ENCODE measurements at regions not wholly inside any gene's neighbourhood (a gene's known extent, or its start where the extent isn't known, plus 50 kb on each side); places are given as distances from the start of the nearest gene placed in this dataset.
"Not testable (repeated sequence)": the region's sequence is repeated elsewhere in the genome, so short reads cannot be mapped to it uniquely, and the experiment has no call there.

DNA sequence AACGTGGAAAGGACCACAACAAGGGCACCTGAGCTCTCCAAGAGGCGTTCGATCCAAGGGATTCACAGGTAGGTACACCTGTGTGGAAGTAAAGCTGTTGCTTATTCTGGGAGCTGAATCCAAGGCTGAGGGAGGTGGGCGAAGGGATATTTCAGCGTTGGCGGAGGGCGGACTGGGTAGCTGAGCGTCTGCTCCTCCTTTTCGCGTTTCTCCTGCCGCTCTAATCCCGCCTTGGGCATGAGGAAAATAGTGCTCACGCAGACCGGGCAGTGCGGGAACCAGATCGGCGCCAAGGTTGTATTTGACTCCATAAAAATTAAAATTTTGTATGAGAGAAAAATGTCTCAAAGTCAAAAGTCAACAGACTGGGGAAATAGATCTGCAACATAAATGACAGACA, 3966.2 kb upstream of the OR11H1 start:
- not testable (repeated sequence) for DNase-seq

DNA sequence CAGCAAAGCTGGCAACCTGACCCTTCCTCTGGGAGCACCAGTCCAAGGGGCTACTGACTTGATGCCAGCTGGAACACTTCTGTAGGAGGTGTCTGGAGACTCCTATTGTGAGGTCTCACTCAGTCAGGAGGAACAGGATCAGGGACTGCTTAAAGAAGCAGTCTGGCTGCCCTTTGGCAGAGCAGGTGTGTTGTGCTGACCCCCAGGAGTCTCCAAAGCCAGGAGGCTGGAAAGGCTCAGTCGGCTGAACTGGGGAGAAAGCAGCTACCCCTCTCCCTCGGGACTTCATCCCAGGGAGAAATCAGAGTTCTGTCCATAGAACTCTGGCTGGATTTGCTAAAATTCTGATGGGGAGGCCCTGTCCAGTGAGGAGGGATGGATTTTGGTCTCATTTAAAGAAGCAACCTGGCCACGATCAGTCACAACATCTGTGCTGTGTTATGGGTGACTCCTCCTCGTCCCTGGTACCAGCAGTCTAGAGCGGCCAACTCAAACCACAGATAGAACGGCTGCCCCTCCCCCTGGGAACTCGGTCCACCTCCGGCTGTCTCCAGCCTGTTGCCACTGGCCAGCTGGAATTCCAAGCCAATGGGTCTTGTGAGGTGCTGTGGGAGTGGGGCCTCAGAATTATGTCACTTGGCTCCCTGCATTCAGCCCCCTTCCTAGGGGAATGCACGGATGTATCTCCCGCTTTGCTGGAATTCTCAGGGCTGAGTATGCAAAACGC, 3959.0 kb upstream of the OR11H1 start:
- not testable (repeated sequence) for DNase-seq

DNA sequence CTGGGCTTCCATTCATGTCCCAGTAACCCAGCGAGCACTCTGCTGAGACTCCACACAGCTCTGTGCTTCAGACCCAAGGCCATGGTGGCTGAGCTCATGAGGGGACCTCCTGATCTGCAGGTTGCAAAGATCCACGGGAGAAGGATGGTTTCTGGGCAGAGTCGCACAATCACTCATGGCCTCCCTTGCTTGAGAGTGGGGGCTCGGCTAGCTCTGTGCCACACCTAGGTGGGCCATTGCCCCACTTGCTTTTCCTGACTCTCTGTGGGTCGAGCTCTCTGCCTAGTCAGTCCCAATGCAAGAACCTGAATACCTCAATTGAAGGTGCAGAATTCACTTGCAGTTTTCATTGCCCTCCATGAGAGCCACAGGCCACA, 3958.4 kb upstream of the OR11H1 start:
- not testable (repeated sequence) for DNase-seq

DNA sequence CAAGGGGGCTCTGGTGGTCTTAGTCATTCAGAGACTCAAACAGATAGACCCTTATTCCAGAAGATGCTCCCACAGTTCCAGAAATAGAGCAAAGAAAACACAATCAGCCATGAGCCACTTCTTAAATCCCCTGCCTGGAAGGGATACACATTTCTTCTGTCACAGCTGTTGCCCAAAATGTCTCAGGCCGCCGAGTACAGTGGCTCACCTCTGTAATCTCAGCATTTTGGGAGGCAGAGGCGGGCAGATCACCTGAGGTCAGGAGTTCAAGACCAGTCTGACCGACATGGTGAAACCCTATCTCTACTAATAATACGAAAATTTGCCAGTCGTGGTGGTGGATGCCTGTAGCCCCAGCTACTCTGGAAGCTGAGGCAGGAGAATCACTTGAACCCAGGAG, 3954.8 kb upstream of the OR11H1 start:
- DNase-seq = not testable (repeated sequence)

DNA sequence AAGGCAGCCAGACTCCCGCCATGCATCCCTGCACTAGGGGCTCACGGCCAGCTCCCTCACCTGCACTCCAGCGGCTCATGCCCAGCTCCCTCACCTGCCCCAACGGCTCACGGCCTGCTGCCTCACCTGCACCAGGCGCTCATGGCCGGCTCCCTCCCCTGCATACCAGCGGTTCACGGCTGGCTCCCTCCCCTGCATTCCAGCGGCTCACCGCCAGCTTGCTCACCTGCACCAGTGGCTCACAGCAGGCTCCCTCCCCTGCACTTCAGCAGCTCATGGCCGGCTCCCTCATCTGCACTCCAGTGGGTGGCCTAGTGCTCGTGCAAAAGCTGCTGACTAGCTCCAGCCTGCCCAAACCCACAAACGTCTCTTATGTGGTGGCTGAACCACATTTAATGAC, 3953.8 kb upstream of the OR11H1 start:
- not testable (repeated sequence) for DNase-seq

DNA sequence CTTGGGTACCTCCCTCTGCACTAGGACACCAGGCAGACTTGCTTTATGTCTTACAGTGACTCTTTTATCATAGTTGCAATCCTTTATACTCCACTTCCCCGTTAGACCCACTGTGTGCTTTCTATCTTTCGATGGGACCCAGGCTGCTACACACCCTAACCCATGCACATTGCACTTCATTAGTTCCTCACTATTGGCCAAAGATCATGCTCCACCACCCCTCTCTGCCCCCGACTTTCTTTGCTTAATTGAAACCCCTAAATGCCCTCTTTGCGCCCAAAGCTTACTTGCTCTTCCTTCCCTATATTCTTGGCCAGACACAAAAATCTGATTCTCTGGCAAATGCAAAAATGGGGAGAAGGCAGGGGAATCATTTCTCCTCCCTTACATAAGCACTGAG, 3953.3 kb upstream of the OR11H1 start:
- DNase-seq = not testable (repeated sequence)

DNA sequence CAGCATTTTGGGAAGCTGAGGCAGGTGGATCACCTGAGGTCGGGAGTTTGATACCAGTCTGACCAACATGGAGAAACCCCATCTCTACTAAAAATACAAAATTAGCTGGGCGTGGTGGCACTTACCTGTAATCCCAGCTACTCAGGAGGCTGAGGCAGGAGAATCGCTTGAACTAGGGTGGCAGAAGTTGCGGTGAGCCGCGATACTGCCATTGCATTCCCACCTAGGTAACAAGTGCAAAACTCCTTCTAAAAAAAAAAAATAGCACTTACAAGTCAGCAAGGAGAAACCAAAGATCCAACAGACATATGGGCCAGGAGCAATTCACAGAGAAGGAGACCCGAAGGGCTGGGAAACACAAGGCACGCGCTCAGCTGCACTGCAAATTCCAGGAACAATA, 3951.3 kb upstream of the OR11H1 start:
- not testable (repeated sequence) for DNase-seq

DNA sequence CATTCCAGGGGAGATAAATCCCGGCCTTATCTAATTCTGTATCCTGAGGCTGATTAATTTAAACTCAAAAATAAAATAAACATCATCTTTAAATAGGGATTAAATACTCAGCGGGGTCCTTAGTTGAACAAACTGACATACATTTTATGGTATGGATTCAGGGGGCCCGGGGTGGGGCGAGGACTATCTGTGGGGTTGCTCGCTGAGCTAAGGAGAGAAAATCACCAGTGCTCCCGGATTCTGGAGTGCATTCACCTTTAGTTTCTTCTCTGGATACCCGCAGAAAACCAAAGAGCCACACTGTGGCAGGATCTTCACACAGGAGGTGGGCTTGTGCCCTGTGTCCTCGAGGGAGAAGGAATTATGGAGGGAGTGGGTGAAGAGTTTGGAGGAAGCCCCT, 3949.9 kb upstream of the OR11H1 start:
- DNase-seq = not testable (repeated sequence)

DNA sequence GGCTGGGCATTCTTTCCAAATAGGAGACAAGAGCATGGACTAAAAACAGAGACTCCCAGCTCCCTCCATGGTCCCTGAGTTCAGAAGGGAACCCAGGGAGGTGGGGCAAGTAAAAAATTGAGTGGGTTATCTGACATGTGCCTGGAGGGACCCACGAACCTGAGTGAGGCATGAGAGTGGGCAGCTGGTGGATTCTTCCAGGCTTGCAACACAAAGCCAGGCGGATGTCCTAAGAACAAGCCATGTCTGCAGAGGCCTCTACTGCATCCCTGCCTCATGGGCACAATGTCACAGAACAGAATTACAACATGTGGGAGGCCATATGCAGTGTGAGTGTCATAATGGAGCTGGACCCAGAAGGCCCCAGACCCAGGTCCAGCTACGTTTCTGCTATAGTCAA, 3949.4 kb upstream of the OR11H1 start:
- not testable (repeated sequence) for DNase-seq

DNA sequence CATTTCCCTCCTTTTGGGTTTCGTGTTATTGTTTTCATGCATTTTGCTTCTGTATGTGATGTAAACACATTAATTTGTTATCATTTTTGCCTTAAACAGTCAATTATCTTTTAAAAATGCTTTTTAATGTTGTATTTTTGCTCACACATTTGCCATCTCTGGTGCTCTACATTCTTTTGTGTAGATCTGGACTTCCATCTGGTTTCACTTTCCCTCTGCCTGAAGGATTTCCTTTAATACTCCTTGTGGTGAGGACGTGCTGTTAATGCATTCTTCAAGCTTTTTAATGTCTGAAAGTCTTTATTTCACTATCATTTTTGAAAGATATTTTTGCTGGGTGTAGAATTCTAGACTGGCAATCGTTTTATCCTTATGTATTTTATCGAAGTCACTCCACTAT, 3945.9 kb upstream of the OR11H1 start:
- not testable (repeated sequence) for DNase-seq

DNA sequence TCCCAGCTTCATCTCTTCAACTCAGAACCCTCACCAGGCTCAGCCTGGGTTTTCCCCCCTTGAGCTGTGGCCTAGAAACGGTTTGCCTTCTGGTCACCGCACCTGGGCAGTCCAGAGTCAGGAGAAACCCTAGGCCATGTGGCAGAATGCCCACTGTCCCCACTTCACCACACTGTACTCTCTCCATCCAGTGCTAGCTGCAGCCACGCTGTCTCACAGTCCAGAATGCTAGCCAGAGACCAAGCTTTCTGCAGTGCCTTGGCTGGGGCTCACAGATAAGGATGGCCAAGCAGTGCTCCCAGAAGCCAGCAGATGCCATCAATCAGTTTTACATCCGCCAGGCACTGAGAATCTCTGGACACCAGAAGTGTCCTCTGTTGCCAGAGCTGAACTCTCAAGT, 3943.8 kb upstream of the OR11H1 start:
- DNase-seq = not testable (repeated sequence)

DNA sequence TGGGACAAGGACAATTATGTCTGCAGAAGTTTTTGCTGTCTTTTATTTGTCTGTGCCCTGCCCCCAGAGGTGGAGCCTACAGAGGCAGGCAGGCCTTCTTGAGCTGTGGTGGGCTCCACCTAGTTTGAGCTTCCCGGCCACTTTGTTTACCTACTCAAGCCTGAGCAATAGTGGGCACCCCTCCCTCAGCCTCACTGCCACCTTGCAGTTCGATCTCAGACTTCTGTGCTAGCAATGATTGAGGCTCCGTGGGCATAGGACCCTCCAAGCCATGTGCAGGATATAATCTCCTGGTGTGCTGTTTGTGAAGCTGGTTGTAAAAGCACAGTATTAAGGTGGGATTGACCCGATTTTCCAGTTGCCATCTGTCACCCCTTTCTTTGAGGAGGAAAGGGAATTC, 3933.4 kb upstream of the OR11H1 start:
- DNase-seq = not testable (repeated sequence)

DNA sequence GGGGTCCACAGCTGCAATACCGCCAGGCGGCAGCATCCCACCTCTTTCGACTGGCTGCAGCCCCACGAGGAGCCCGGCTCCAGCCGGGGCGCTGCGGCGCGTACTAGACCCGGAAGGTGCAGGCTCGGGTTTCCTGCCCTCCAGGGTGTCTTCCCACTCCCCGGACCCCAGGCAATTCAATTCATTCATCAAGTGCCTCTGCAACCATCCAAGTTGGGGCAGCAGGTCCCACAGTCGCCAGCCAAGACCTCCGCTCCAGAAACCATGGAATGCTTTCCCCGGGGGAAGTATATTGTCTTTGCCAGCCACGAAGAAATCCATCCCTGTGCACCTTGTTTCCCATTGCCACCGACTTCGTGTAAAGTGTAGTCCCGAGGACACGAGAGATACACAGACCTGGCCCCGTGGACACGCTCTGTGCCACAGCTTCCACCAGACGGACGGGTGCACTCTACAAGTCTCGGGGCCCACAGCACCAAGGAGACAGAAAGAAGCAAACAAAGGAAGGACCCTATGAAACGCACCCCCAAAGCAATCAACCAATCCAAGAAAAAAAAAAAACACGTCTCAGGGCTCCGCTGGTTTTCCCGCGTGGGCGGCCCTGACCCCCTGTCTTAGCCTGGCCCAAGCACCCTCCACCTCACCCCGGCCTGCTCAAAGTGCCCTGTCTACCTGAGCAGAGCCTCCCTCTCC, 3930.2 kb upstream of the OR11H1 start:
- DNase-seq = not testable (repeated sequence)

DNA sequence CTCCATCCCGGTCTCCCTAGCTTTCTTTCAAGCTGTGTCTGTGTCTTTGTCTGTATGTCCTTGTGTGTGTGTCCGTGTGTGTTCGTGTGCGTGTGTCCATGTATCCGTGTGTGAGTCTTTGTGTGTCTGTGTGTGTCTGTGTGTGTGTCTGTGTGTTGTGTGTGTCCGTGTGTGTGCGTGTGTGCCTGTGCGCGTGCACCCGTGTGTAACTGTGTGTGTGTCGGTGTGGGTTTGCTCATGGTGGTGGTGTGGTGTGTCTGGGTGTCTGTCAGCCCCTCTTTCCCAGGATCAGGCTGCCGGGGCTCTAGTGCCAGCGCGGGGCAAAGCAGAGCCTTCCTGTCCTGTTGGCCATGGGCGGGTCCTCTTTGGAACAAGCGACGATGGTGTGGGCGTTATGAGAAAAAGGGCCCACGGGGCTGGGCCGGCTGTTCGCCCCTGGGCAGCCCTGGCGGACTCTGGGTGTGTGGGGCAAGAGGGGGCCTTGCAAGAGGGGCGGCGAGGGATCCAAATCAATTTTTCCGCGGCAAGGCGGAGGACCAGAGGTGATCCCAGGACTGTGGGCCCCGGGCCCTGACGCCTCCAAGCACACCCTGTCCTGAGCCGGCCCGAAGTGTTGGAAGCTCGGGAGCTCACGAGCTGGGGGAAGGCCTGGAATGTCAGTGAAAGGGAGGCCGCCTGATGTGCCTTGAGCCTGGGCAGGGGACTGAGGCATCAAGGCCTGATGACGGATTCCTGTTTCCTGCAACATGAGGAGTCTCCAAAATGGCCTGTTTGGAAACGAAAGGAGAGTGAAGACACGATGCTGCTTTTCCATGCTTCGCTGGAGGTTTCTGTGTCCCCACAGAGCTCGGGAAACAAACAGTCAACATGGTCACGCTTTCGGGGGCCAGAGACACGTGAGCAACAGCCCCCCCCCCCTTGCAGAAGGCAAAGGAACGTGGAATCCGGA, 3929.2 kb upstream of the OR11H1 start:
- no peak for DNase-seq

DNA sequence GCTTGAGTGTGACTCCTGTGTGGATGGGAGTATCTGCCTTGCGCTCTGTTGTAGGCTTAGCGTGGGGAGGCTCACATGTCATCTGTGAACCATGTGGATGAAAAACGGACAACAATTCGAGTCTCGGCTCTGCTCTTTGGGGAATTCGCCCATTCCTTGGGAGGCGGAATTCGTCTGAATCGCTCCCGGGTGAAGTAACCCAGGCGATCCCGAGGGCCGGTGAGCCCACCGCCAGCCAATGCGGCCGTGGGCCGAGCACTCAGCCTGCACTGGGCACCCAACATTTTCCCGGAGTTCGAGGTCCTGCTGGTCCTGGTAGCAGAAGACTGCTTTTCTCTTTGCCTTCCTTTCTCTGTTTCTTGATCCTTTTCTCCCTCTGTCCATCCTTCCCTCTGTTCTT, 3928.5 kb upstream of the OR11H1 start:
- DNase-seq = not testable (repeated sequence)

DNA sequence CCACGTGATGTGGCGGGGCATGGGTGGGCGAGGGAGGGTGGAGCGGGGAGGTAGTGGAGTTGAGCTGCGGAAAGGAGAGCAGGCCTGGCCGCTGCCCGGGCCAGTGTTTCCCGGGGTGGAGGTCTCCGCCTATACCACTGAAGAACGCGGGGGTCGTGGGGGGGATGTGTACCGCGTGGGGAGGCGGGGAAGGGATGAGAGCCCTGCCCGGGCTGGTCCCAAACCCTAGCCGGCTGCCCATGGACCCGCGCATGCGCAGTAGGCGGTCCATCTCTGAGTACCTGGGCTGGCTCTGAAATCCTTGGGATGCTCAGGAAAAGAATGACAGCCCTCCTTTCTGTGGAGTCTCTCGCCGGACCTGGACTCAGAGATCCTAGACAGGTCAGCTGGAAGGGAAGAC, 3927.8 kb upstream of the OR11H1 start:
- DNase-seq = not testable (repeated sequence)

DNA sequence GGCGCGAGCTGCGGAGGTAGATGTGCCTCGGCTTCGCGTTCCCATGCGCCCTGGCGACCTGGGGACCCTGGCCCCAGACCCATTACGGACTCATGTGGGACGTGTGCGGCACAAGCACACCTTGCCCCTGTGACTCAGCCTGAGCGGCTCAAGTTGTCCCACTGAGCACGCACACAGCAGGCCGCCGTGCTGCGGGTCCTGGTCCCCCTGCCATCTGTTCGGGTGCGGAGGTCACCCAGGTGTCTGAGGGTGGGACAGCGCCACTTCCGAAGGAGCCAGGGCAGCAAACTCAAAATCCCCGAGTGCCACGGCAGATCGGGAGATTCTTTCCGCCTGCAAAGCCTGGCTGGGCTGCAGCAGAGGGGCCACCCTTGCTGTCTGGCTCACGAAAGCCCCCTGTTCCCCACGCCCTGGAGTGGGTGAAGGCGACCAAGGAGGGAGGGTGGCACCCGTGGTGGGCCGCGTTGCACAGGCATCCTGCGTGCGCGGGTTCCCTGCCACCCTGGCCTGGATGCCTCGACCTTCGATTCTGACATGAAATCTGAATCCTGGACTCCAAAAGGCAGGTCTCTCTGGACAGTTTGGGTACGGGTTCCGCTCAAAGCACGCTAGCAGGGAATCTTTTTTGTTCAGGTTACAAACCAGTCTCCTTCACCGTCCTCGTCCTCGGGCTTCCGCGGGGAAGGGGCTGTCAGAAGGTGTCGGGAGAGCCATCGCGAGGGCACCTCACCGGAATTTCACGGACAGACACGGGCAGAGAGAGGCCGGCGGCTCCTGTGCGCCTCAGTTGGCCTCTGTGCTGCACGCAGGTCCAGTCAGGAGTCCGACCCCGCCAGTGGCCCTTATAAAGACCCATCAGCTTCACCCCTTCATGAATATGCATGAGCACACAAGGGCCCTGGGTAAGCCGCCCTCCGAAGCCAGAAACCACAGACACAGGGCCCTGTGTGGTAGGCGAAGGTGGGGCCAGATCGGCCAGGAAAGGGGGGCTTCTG, 3926.8 kb upstream of the OR11H1 start:
- DNase-seq = not testable (repeated sequence)

DNA sequence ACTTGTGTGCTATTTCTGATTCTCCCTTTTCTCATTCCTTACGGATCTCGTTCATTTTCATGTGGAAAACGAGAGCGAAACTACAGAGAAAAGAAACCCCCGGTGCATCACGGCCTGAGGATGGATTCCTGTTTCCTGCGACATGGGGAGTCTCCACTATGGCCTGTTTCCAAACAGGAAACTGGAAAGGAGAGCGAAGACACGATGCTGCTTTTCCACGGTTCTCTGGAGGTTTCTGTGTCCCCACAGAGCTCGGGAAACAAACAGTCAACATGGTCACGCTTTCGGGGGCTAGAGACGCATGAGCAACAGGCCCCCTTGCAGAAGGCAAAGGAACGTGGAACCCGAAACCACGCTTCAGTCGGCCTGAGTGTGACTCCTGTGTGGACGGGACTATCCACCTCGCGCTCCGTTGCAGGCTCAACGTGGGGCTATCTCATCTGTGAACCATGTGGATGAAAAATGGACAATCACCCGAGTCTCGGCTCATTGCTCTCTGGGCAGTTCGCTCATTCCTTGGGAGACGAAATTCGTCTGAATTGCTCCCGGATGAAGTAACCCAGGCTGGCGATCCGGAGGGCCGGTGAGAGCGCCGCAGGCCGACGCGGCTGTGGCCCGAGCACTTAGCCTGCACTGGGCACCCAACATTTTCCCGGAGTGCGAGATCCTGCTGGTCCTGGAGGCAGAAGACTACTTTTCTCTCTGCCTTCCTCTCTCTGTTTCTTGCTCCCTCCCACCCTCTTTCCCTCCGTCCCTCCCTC, 3923.2 kb upstream of the OR11H1 start:
- DNase-seq = not testable (repeated sequence)

DNA sequence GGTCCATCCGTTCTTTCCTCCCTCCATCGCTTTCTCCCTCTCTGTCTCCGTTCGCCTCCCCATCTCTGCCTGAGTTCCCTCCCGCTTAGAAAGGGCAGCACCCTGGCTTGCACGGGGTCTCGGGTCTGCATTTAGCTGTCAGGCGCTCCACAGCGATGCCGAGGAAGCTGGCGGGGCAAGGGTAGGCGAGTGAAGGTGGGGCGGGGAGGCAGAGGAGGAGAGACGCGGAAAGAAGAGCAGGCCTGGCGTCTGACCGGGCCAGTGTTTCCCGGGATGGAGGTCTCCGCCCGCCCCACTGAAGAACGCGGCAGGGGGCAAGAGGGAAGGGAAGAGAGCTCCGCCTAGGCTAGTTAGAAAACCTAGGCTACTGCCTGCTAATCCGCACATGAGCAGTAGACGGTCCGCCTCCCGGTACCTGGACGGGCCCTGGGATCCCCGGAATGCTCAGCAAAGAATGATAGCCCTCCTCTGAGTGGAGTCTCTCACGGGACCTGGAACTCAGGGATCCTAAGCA, 3922.5 kb upstream of the OR11H1 start:
- DNase-seq = no peak
